HG02763 (cell line): ENCODE measurements at regions not wholly inside any gene's neighbourhood (a gene's known extent, or its start where the extent isn't known, plus 50 kb on each side); places are given as distances from the start of the nearest gene placed in this dataset.
"Not testable (repeated sequence)": the region's sequence is repeated elsewhere in the genome, so short reads cannot be mapped to it uniquely, and the experiment has no call there.

Experiments used
- ATAC-seq: cut with Tn5 transposase; IDR thresholded peaks from one replicate; pipeline ENCODE4 v1.9.1; 2021; ENCODE audit warnings: mild to moderate bottlenecking, moderate library complexity; ENCODE audit not compliant: unreplicated experiment

- not testable (repeated sequence) for ATAC-seq
Observed at GRCh38 chr1:221978631-221979334, 236.9 kb upstream of the DUSP10 start.

GRCh38 chr1:221973787-221974186, 231.9 kb upstream of the DUSP10 start:
- not testable (repeated sequence) for ATAC-seq

GRCh38 chr1:221972276-221973235, 230.7 kb upstream of the DUSP10 start:
- no peak for ATAC-seq

GRCh38 chr1:221971035-221971434, 229.1 kb upstream of the DUSP10 start:
- not testable (repeated sequence) for ATAC-seq

GRCh38 chr1:221969298-221969858, 227.5 kb upstream of the DUSP10 start:
- not testable (repeated sequence) for ATAC-seq

GRCh38 chr1:221967538-221967937, 225.6 kb upstream of the DUSP10 start:
- not testable (repeated sequence) for ATAC-seq

- ATAC-seq: not testable (repeated sequence)
Observed at GRCh38 chr1:221966888-221967287, 225.0 kb upstream of the DUSP10 start.

GRCh38 chr1:221965891-221966290, 224.0 kb upstream of the DUSP10 start:
- not testable (repeated sequence) for ATAC-seq

GRCh38 chr1:221965252-221965651, 223.4 kb upstream of the DUSP10 start:
- ATAC-seq: no peak

- ATAC-seq: no peak
Observed at GRCh38 chr1:221963742-221964141, 221.9 kb upstream of the DUSP10 start.

- no peak for ATAC-seq
Observed at GRCh38 chr1:221962385-221962784, 220.5 kb upstream of the DUSP10 start.

GRCh38 chr1:221961532-221962292, 219.8 kb upstream of the DUSP10 start:
- ATAC-seq: peak; percentile 87

GRCh38 chr1:221958161-221958562, 216.3 kb upstream of the DUSP10 start:
- ATAC-seq: not testable (repeated sequence)

- ATAC-seq: not testable (repeated sequence)
Observed at GRCh38 chr1:221957350-221957749, 215.5 kb upstream of the DUSP10 start.

- ATAC-seq: no peak
Observed at GRCh38 chr1:221949996-221950395, 208.1 kb upstream of the DUSP10 start.

- ATAC-seq: no peak
Observed at GRCh38 chr1:221948459-221948858, 206.6 kb upstream of the DUSP10 start.

GRCh38 chr1:221947731-221948130, 205.8 kb upstream of the DUSP10 start:
- ATAC-seq: no peak

GRCh38 chr1:221946768-221947167, 204.9 kb upstream of the DUSP10 start:
- ATAC-seq: no peak

GRCh38 chr1:221945669-221946068, 203.8 kb upstream of the DUSP10 start:
- ATAC-seq: no peak

GRCh38 chr1:221944247-221944870, 202.5 kb upstream of the DUSP10 start:
- no peak for ATAC-seq
